DND-41 (cell line): ENCODE measurements at regions not wholly inside any gene's neighbourhood (a gene's known extent, or its start where the extent isn't known, plus 50 kb on each side); places are given as distances from the start of the nearest gene placed in this dataset.

Experiments
- ATAC-seq: fragments of 200-7000 bp; cut with Tn5 transposase; 3 replicates; pipeline ENCODE4 v1.9.1; 2021; ENCODE audit warnings: low read depth; ENCODE audit not compliant: insufficient read depth
- DNase-seq: peaks from one replicate; pipeline ENCODE4 v3.0.0-alpha.2; 2020
- H2AFZ ChIP-seq: 2 replicates; pipeline ENCODE4 v1.6.0; 2012; ENCODE audit warnings: low read depth, low read length
- H3K27ac ChIP-seq: 2 replicates; pipeline ENCODE4 v1.5.1; 2012; ENCODE audit warnings: low read length, inconsistent platforms
- H3K27me3 ChIP-seq: fragments of 200-600 bp; sonication (generic); 2 replicates; pipeline ENCODE4 v1.6.0; 2012; ENCODE audit warnings: low read length, mild to moderate bottlenecking, inconsistent platforms; ENCODE audit not compliant: insufficient read depth, poor library complexity
- H3K36me3 ChIP-seq: 2 replicates; pipeline ENCODE4 v1.5.1; 2012; ENCODE audit warnings: low read length, inconsistent platforms; ENCODE audit not compliant: insufficient read depth
- H3K4me1 ChIP-seq: 2 replicates; pipeline ENCODE4 v1.5.1; 2012; ENCODE audit warnings: mild to moderate bottlenecking, low read length; ENCODE audit not compliant: insufficient read depth
- H3K4me2 ChIP-seq: 2 replicates; pipeline ENCODE4 v1.6.0; 2012; ENCODE audit warnings: mild to moderate bottlenecking, moderate library complexity, low read length, inconsistent platforms; ENCODE audit not compliant: insufficient read depth
- H3K4me3 ChIP-seq, 2 experiments: fragments of 200-600 bp in 1 of 2; shearing (Covaris generic) in 1 of 2; 2 replicates each; pipeline ENCODE4 v1.5.1; 2012 to 2016; ENCODE audit warnings: inconsistent platforms in 2 of 2, low read length in 2 of 2, mild to moderate bottlenecking in 2 of 2, low read depth in 1 of 2, moderate library complexity in 1 of 2
- H3K79me2 ChIP-seq: 2 replicates; pipeline ENCODE4 v1.6.0; 2012; ENCODE audit warnings: low read length, inconsistent platforms; ENCODE audit not compliant: insufficient read depth
- H3K9ac ChIP-seq: 2 replicates; pipeline ENCODE4 v1.6.0; 2012; ENCODE audit warnings: low read depth, mild to moderate bottlenecking, inconsistent platforms, low read length, moderate library complexity
- H3K9me3 ChIP-seq: 2 replicates; pipeline ENCODE4 v1.5.1; 2012; ENCODE audit warnings: low read length, moderate library complexity, mild to moderate bottlenecking, inconsistent platforms; ENCODE audit not compliant: insufficient read depth, severe bottlenecking
- H4K20me1 ChIP-seq: 2 replicates; pipeline ENCODE4 v1.6.0; 2012; ENCODE audit warnings: low read length; ENCODE audit not compliant: insufficient read depth
- CTCF ChIP-seq: IDR thresholded peaks from 2 replicates; pipeline ENCODE4 v1.5.1; 2012; ENCODE audit warnings: borderline replicate concordance, low read length, moderate library complexity, mild to moderate bottlenecking; ENCODE audit not compliant: poor library complexity, severe bottlenecking; ENCODE audit errors: extremely low read depth
- EZH2 ChIP-seq: IDR thresholded peaks from 3 replicates; pipeline ENCODE4 v1.6.1; 2012; ENCODE audit warnings: borderline replicate concordance, low read depth, mild to moderate bottlenecking, moderate library complexity, low read length, inconsistent platforms; ENCODE audit not compliant: severe bottlenecking

GRCh38 chr4:83679692-83680091 lies 143.8 kb downstream of the GPAT3 start:
- Histone ChIP-seq H3K4me3 (no peak overlapping the region), H2AFZ (no peak overlapping the region), H3K79me2 (no peaks in the 10 kb centered on the region), H3K27me3 (no peaks in the 10 kb centered on the region), H3K36me3 (no peaks in the 10 kb centered on the region), H4K20me1 (no peaks in the 10 kb centered on the region), H3K9ac (no peak overlapping the region), H3K4me2 (no peak overlapping the region), H3K27ac (no peak overlapping the region), H3K9me3 (no peaks in the 10 kb centered on the region), H3K4me1 (no peaks in the 10 kb centered on the region)
- TF ChIP-seq CTCF = no peak
- TF ChIP-seq EZH2 = no peak
- DNase-seq = no peak
- ATAC-seq = no peak

- Histone ChIP-seq H3K27me3 (no peaks in the 10 kb centered on the region), H3K9ac (no peak overlapping the region), H3K4me2 (no peak overlapping the region), H3K4me1 (no peaks in the 10 kb centered on the region), H3K4me3 (no peak overlapping the region), H4K20me1 (no peaks in the 10 kb centered on the region), H3K79me2 (no peaks in the 10 kb centered on the region), H3K9me3 (no peaks in the 10 kb centered on the region), H3K27ac (no peak overlapping the region), H3K36me3 (no peaks in the 10 kb centered on the region), H2AFZ (no peak overlapping the region)
- no peak for TF ChIP-seq EZH2
- TF ChIP-seq CTCF = no peak
- DNase-seq = no peak
- ATAC-seq = no peak
Observed at GRCh38 chr4:83679254-83679653, 143.3 kb downstream of the GPAT3 start.

GRCh38 chr4:83677656-83678055 lies 141.7 kb downstream of the GPAT3 start:
- H3K36me3 ChIP-seq = no peaks in the 10 kb centered on the region
- H3K4me2 ChIP-seq = no peak overlapping the region

More at GRCh38 chr4:83677656-83678055, 141.7 kb downstream of the GPAT3 start:
- no peak for TF ChIP-seq EZH2
- TF ChIP-seq CTCF = no peak
- Histone ChIP-seq H3K27me3 (no peaks in the 10 kb centered on the region), H4K20me1 (no peaks in the 10 kb centered on the region), H3K4me1 (no peaks in the 10 kb centered on the region), H3K4me3 (no peak overlapping the region), H3K9me3 (no peaks in the 10 kb centered on the region), H3K27ac (no peak overlapping the region), H3K9ac (no peak overlapping the region), H2AFZ (no peak overlapping the region), H3K79me2 (no peaks in the 10 kb centered on the region)
- DNase-seq (no peak), ATAC-seq (no peak)
